HepG2 (cell line): ENCODE measurements at regions not wholly inside any gene's neighbourhood (a gene's known extent, or its start where the extent isn't known, plus 50 kb on each side); places are given as distances from the start of the nearest gene placed in this dataset.

Experiments used
- ATAC-seq: fragments of 200-7000 bp; cut with Tn5 transposase; 3 replicates; pipeline ENCODE4 v1.9.1; 2020; ENCODE audit warnings: mild to moderate bottlenecking, moderate library complexity
- BruUV-seq: library from RNA; stranded (reverse); fragments of 400-500 nt; replicated peaks from 2 replicates; lab custom pipeline; 2021; lab: Mats Ljungman, UMichigan
- CTCF ChIA-PET: fragments of 300-600 bp; formaldehyde crosslinking; extraction: SDS; loops from one replicate; lab custom pipeline; 2021; ENCODE audit warnings: low total read pairs, inconsistent platforms, low intra/inter-chr PET ratio; lab: Yijun Ruan, JAX
- POLR2A ChIA-PET: fragments of 350-600 bp; sonication (Branson Sonifier 250); formaldehyde crosslinking; loops from one replicate; lab custom pipeline; 2020; ENCODE audit warnings: antibody characterized with exemption, inconsistent platforms; lab: Yijun Ruan, JAX
- DNase-seq: peaks from one replicate; pipeline ENCODE4 v3.0.0-alpha.2; 2015; ENCODE audit warnings: low spot score
- FAIRE-seq: peaks from 3 replicates; lab custom pipeline; 2011; peaks lifted over from hg19 to GRCh38; lab: Jason Lieb, UNC
- H2AFZ ChIP-seq: one replicate; pipeline ENCODE4 v1.6.1; 2011; ENCODE audit warnings: low read length, inconsistent platforms
- H3K27ac ChIP-seq: fragments of 300-600 bp; 3 replicates; pipeline ENCODE4 v1.8.0; 2011; ENCODE audit warnings: mixed run types, mild to moderate bottlenecking, mixed read lengths, low read length, inconsistent platforms; ENCODE audit not compliant: insufficient read depth; ENCODE audit errors: extremely low read length
- H3K27me3 ChIP-seq, 2 experiments: fragments of 200-600 bp in 1 of 2; 2 replicates in 1 of 2; 3 replicates in 1 of 2; pipeline versions ENCODE4 v1.6.0 to v1.8.0; 2011; ENCODE audit warnings: low read length in 2 of 2, mild to moderate bottlenecking in 2 of 2, moderate library complexity in 2 of 2, inconsistent platforms in 1 of 2; ENCODE audit not compliant: insufficient read depth in 2 of 2, control insufficient read depth in 1 of 2
- H3K36me3 ChIP-seq, 2 experiments: fragments of 200-600 bp in 1 of 2; replicated peaks in 1 of 2; 2 replicates in 1 of 2; 3 replicates in 1 of 2; pipeline versions ENCODE4 v1.5.1 to v1.8.0; 2011; ENCODE audit warnings: low read length in 2 of 2, inconsistent platforms in 1 of 2; ENCODE audit not compliant: insufficient read depth in 2 of 2, control insufficient read depth in 1 of 2
- H3K4me1 ChIP-seq: 2 replicates; pipeline ENCODE4 v1.5.1; 2012; ENCODE audit warnings: low read length, inconsistent platforms; ENCODE audit not compliant: insufficient read depth
- H3K4me2 ChIP-seq: 2 replicates; pipeline ENCODE4 v1.6.0; 2011; ENCODE audit warnings: low read depth, low read length, inconsistent platforms
- H3K4me3 ChIP-seq, 3 experiments: fragments of 200-600 bp in 1 of 3; sonication (generic), shearing (Covaris generic) in 1 of 3; replicated peaks in 1 of 3; 2 replicates each; pipeline ENCODE4 v1.5.1; 2011 to 2016; ENCODE audit warnings: low read length in 3 of 3, inconsistent platforms in 2 of 3, low read depth in 2 of 3, mild to moderate bottlenecking in 2 of 3, control low read depth in 1 of 3, mixed read lengths in 1 of 3; ENCODE audit not compliant: insufficient read depth in 1 of 3
- H3K79me2 ChIP-seq: one replicate; pipeline ENCODE4 v1.6.1; 2011; ENCODE audit warnings: low read length, inconsistent platforms; ENCODE audit not compliant: insufficient read depth
- H3K9ac ChIP-seq: 2 replicates; pipeline ENCODE4 v1.6.0; 2011; ENCODE audit warnings: mild to moderate bottlenecking, low read depth, low read length, inconsistent platforms; ENCODE audit not compliant: insufficient read depth
- H3K9me3 ChIP-seq: 2 replicates; pipeline ENCODE4 v1.5.1; 2012; ENCODE audit warnings: mild to moderate bottlenecking, low read length
- H4K20me1 ChIP-seq: 2 replicates; pipeline ENCODE4 v1.6.0; 2011; ENCODE audit warnings: inconsistent platforms, mild to moderate bottlenecking, low read length, moderate library complexity; ENCODE audit not compliant: insufficient read depth
- ATF5 ChIP-seq: sonication (generic); formaldehyde crosslinking; IDR thresholded peaks from 2 replicates; pipeline ENCODE4 v1.4.0; 2020; ENCODE audit warnings: mild to moderate bottlenecking, low read depth, missing genetic modification reagents
- CEBPG ChIP-seq: IDR thresholded peaks from 2 replicates; pipeline ENCODE4 v1.6.1; 2016
- HOXA5 ChIP-seq: sonication (generic); formaldehyde crosslinking; IDR thresholded peaks from 2 replicates; pipeline ENCODE4 v1.4.0; 2020; ENCODE audit warnings: missing genetic modification reagents
- KAT8 ChIP-seq: IDR thresholded peaks from 2 replicates; pipeline ENCODE4 v1.6.1; 2016; ENCODE audit warnings: missing genetic modification reagents, missing compliant biosample characterization
- POLR2AphosphoS5 ChIP-seq: IDR thresholded peaks from 2 replicates; pipeline ENCODE4 v1.6.1; 2012; ENCODE audit warnings: low read depth, low read length
- ZNF264 ChIP-seq: sonication (generic); formaldehyde crosslinking; IDR thresholded peaks from 2 replicates; pipeline ENCODE4 v1.4.0; 2020; ENCODE audit warnings: missing genetic modification reagents
- ZNF556 ChIP-seq: sonication (generic); formaldehyde crosslinking; IDR thresholded peaks from 2 replicates; pipeline ENCODE4 v1.4.0; 2020; ENCODE audit warnings: mild to moderate bottlenecking, missing genetic modification reagents, borderline replicate concordance
- ZNF619 ChIP-seq: sonication (generic); formaldehyde crosslinking; IDR thresholded peaks from 2 replicates; pipeline ENCODE4 v1.4.0; 2020; ENCODE audit warnings: mild to moderate bottlenecking, missing genetic modification reagents
- ZNF792 ChIP-seq: IDR thresholded peaks from 2 replicates; pipeline ENCODE4 v1.6.1; 2016
- ZNF83 ChIP-seq: sonication (generic); formaldehyde crosslinking; IDR thresholded peaks from 2 replicates; pipeline ENCODE4 v1.4.0; 2020; ENCODE audit warnings: missing genetic modification reagents, mild to moderate bottlenecking, borderline replicate concordance
- WGBS: methylation state at CpG from one replicate; pipeline ENCODE4 v1.1.6; 2017; ENCODE audit warnings: low lambda C conversion rate; 5-methylcytosine and 5-hydroxymethylcytosine counted together
- in situ Hi-C: cut with HindIII; loops from 2 replicates; pipeline ENCODE4 v1.10.0; 2017; ENCODE audit warnings: low pct_unique_long_range_greater_than_20kb; ENCODE audit not compliant: extremely low pct_ligation_motif_present
- intact Hi-C: fragments of 100-400 bp; cut with micrococcal nuclease; formaldehyde crosslinking; loops from one replicate; pipeline ENCODE4 v1.10.0; 2022; ENCODE audit not compliant: unreplicated experiment
- TF ChIP-seq, protein P1 (sequence below): sonication (generic); formaldehyde crosslinking; IDR thresholded peaks from 2 replicates; pipeline ENCODE4 v1.4.0; 2020; ENCODE audit warnings: missing genetic modification reagents

- TF ChIP-seq ZNF556 (CRISPR knock-in tag) = no peak
- TF ChIP-seq, all 625 proteins: peak for 0
Measured at GRCh38 chr10:88091490-88092061, 228.2 kb downstream of the PTEN start (continued).

- WGBS = 61% methylated on average over 4 of the region's 4 CpGs
- H3K4me1 ChIP-seq = peaks cover 13% of the 10 kb centered on the region
- H3K4me3 ChIP-seq = no peak overlapping the region
- no peaks in the 10 kb centered on the region for H3K9me3 ChIP-seq
- DNase-seq = no peak
- peaks cover 0 to 1% of the 10 kb centered on the region in 2 experiments; a peak in 1 of 5 replicates for H3K27me3 ChIP-seq
- no peak overlapping the region for H2AFZ ChIP-seq
- H3K27ac ChIP-seq = no peak overlapping the region
- TF ChIP-seq POLR2AphosphoS5 (no peak), ZNF619 (CRISPR knock-in tag) (no peak), ZNF792 (CRISPR knock-in tag) (no peak), ZNF264 (CRISPR knock-in tag) (no peak), ATF5 (CRISPR knock-in tag) (no peak), KAT8 (no peak), HOXA5 (CRISPR knock-in tag) (no peak), CEBPG (CRISPR knock-in tag) (no peak), ZNF83 (CRISPR knock-in tag) (no peak)
- TF ChIP-seq, protein P1, sequence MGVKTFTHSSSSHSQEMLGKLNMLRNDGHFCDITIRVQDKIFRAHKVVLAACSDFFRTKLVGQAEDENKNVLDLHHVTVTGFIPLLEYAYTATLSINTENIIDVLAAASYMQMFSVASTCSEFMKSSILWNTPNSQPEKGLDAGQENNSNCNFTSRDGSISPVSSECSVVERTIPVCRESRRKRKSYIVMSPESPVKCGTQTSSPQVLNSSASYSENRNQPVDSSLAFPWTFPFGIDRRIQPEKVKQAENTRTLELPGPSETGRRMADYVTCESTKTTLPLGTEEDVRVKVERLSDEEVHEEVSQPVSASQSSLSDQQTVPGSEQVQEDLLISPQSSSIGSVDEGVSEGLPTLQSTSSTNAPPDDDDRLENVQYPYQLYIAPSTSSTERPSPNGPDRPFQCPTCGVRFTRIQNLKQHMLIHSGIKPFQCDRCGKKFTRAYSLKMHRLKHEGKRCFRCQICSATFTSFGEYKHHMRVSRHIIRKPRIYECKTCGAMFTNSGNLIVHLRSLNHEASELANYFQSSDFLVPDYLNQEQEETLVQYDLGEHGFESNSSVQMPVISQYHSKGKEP (CRISPR knock-in tag) = no peak
- FAIRE-seq = no peak
- no peaks in the 10 kb centered on the region for H3K79me2 ChIP-seq
- in situ Hi-C loops (no loop called here), intact Hi-C loops (no loop called here)
- H3K9ac ChIP-seq = no peak overlapping the region
- no peaks in the 10 kb centered on the region for H3K36me3 ChIP-seq
- no peak for ATAC-seq
- ChIA-PET CTCF (no interaction called here), POLR2A (no interaction called here)
- no TSS peak for BruUV-seq
- no peak overlapping the region for H3K4me2 ChIP-seq
- no peaks in the 10 kb centered on the region for H4K20me1 ChIP-seq
Measured at GRCh38 chr10:88092265-88092664, 228.8 kb downstream of the PTEN start.
